Endodermal cell (in vitro differentiated cells): ENCODE measurements at regions not wholly inside any gene's neighbourhood (a gene's known extent, or its start where the extent isn't known, plus 50 kb on each side); places are given as distances from the start of the nearest gene placed in this dataset.

Experiments used
- DNase-seq: peaks from one replicate; pipeline ENCODE4 v3.0.0-alpha.2; 2017
- H3K27ac ChIP-seq: 2 replicates; pipeline ENCODE4 v1.5.1; 2013; ENCODE audit warnings: mild to moderate bottlenecking, low read depth, low read length, moderate library complexity
- H3K27me3 ChIP-seq: 2 replicates; pipeline ENCODE4 v1.6.1; 2013; ENCODE audit warnings: mild to moderate bottlenecking, low read length, moderate library complexity; ENCODE audit not compliant: insufficient read depth, control insufficient read depth, poor library complexity, severe bottlenecking
- H3K36me3 ChIP-seq: 2 replicates; pipeline ENCODE4 v1.7.0; 2013; ENCODE audit warnings: mild to moderate bottlenecking, low read length, moderate library complexity; ENCODE audit not compliant: control insufficient read depth, insufficient read depth
- H3K4me1 ChIP-seq: one replicate; pipeline ENCODE4 v1.7.0; 2013; ENCODE audit warnings: low read length; ENCODE audit not compliant: control insufficient read depth, insufficient read depth
- H3K4me3 ChIP-seq: 2 replicates; pipeline ENCODE4 v1.5.1; 2013; ENCODE audit warnings: mild to moderate bottlenecking, low read length, moderate library complexity
- H3K9ac ChIP-seq: 2 replicates; pipeline ENCODE4 v1.6.1; 2013; ENCODE audit warnings: mild to moderate bottlenecking, low read length, moderate library complexity; ENCODE audit not compliant: poor library complexity, severe bottlenecking; ENCODE audit errors: extremely low read depth
- H3K9me3 ChIP-seq: 2 replicates; pipeline ENCODE4 v1.6.1; 2013; ENCODE audit warnings: mild to moderate bottlenecking, low read length, moderate library complexity; ENCODE audit not compliant: control insufficient read depth
- H3K27ac Mint-ChIP-seq: 2 replicates; pipeline ENCODE4 v1.8.0; 2020; ENCODE audit warnings: mixed read lengths
- H3K27me3 Mint-ChIP-seq: 2 replicates; pipeline ENCODE4 v1.8.0; 2021; ENCODE audit warnings: mild to moderate bottlenecking, mixed read lengths; ENCODE audit not compliant: insufficient read depth
- H3K36me3 Mint-ChIP-seq: 2 replicates; pipeline ENCODE4 v1.8.0; 2020; ENCODE audit warnings: low read depth, mixed read lengths
- H3K4me1 Mint-ChIP-seq: 2 replicates; pipeline ENCODE4 v1.8.0; 2020; ENCODE audit warnings: mixed read lengths
- H3K4me3 Mint-ChIP-seq: 2 replicates; pipeline ENCODE4 v1.8.0; 2020; ENCODE audit warnings: mild to moderate bottlenecking, moderate library complexity, mixed read lengths
- H3K9me3 Mint-ChIP-seq: 2 replicates; pipeline ENCODE4 v1.8.0; 2020; ENCODE audit warnings: mild to moderate bottlenecking, mixed read lengths
- CTCF ChIP-seq: fragments of 200-600 bp; sonication (generic); conservative IDR thresholded peaks from 2 replicates; pipeline ENCODE4 v1.5.0; 2021; ENCODE audit warnings: antibody characterized with exemption, mild to moderate bottlenecking
- WGBS, 2 experiments: methylation state at CpG; one replicate each; pipeline versions ENCODE4 v1.1.5 to v1.1.7; 2013; ENCODE audit warnings: missing lambda C conversion rate in 2 of 2, mixed read lengths in 1 of 2; ENCODE audit not compliant: insufficient coverage in 1 of 2, insufficient read length in 1 of 2; 5-methylcytosine and 5-hydroxymethylcytosine counted together

DNA sequence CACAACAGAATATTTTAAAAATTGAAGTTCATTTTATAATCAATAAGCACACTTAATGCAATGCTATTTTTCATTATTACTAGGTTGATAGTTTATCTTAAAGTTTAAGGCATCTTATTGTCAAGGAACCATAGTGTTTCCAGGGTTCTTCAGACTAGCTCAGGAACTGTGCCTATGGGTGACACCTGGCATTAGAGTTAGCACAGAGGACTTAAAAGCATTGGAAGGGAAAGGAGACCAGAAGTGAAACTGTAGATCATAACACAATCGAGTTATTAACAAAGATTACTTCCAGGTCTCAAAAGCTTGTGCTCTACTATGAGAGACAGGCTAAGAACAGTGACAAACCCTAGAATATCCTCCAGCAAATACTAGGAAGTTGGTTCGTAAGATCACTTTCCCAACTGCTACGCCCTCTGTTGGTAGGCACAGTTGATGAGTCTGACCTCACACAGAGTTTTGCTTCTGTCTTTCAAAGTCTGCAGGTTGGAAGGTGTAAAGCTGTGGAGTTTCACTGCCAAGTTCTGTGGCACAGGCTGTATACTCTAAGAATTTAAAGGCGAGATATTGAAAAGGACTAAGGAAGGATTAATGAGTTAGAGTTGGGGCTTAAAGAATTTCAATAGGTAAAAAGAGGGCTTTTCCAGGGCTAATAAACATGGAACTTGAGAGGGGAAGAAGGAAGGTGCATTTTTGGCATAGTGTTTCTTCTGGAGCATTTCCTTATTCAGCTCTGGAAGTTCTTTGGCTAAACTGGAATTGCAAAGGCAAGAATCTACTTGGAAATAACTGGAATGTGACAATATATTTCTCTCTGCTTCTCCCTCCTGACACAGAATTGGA lies 531.3 kb upstream of the JAG1 start:
- Mint-ChIP-seq H3K27ac (no peak overlapping the region), H3K4me1 (peaks cover 25% of the 10 kb centered on the region), H3K9me3 (no peaks in the 10 kb centered on the region), H3K36me3 (no peaks in the 10 kb centered on the region), H3K27me3 (peaks cover 3% of the 10 kb centered on the region), H3K4me3 (no peak overlapping the region)
- no peaks in the 10 kb centered on the region for H3K4me1 ChIP-seq
- peak; percentile 94 for TF ChIP-seq CTCF
- WGBS, 2 experiments: 26 to 35% methylated on average over 2 to 4 of the region's 4 CpGs
- H3K9me3 ChIP-seq: no peaks in the 10 kb centered on the region
- no peak overlapping the region for H3K4me3 ChIP-seq
- no peak overlapping the region for H3K9ac ChIP-seq
- DNase-seq: peak; percentile 89
- no peaks in the 10 kb centered on the region for H3K36me3 ChIP-seq
- H3K27ac ChIP-seq: no peak overlapping the region
- no peaks in the 10 kb centered on the region for H3K27me3 ChIP-seq

- Mint-ChIP-seq H3K27ac (no peak overlapping the region), H3K4me3 (no peak overlapping the region), H3K4me1 (peaks cover 31% of the 10 kb centered on the region), H3K36me3 (no peaks in the 10 kb centered on the region), H3K9me3 (no peaks in the 10 kb centered on the region), H3K27me3 (peaks cover 5% of the 10 kb centered on the region)
- Histone ChIP-seq H3K27ac (no peak overlapping the region), H3K9me3 (no peaks in the 10 kb centered on the region), H3K36me3 (no peaks in the 10 kb centered on the region), H3K4me1 (peaks cover 4% of the 10 kb centered on the region), H3K27me3 (no peaks in the 10 kb centered on the region), H3K9ac (no peak overlapping the region), H3K4me3 (no peak overlapping the region)
- 88 to 94% methylated on average over 3 to 4 of the region's 4 CpGs for WGBS, 2 experiments
- TF ChIP-seq CTCF: no peak
- no peak for DNase-seq
Measured at GRCh38 chr20:11205769-11206362, 532.1 kb upstream of the JAG1 start.

DNA sequence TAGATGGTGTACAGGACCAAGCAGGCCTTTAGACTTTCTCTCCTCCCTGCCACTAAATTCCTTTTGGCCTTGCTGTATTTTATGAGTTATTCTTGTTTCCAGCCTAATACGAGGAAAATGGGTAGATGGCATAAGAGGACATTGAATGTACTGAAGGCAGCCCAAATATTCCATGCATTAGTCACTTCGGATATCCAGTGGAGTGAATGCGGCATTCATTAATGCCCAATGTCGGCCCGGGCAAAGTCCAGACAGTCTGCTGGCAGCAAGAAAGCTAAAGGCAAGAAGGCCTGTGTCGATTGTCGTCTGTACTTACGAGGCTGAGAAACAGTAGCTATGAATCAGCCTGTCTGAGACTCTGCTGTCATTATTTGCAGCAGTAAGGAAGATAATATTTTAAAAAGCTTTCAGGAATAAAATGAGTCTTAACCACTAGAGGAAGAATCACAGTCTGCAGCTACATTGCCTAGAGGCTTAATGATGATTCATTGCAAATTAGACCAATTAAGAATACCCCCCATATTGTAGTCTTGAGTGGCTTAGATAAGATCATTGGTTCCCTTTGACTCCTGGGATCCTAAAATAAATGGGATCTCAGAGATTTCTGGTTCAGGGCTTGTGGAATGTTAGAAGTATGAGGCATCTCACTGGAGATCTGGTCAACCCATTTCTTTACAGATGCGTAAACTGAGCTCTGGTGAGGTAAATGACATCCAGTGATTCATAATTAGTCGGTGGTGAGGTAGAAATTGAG lies 534.1 kb upstream of the JAG1 start:
- no peak overlapping the region for H3K4me3 ChIP-seq
- Mint-ChIP-seq H3K4me1 (peaks cover 34% of the 10 kb centered on the region), H3K4me3 (no peak overlapping the region), H3K27ac (no peak overlapping the region), H3K9me3 (no peaks in the 10 kb centered on the region), H3K27me3 (peaks cover 14% of the 10 kb centered on the region), H3K36me3 (no peaks in the 10 kb centered on the region)
- H3K36me3 ChIP-seq: no peaks in the 10 kb centered on the region
- no peak overlapping the region for H3K9ac ChIP-seq
- no peaks in the 10 kb centered on the region for H3K9me3 ChIP-seq
- no peak for TF ChIP-seq CTCF
- peaks cover 4% of the 10 kb centered on the region for H3K4me1 ChIP-seq
- WGBS, 2 experiments: 84 to 87% methylated on average over 10 of the region's 10 CpGs
- no peaks in the 10 kb centered on the region for H3K27me3 ChIP-seq
- H3K27ac ChIP-seq: no peak overlapping the region
- no peak for DNase-seq
